HEK293 (cell line): ENCODE measurements at regions not wholly inside any gene's neighbourhood (a gene's known extent, or its start where the extent isn't known, plus 50 kb on each side); places are given as distances from the start of the nearest gene placed in this dataset.

Experiments used
- CTCF ChIA-PET: fragments of 350-600 bp; formaldehyde crosslinking; extraction: SDS; loops from one replicate; lab custom pipeline; 2021; ENCODE audit warnings: antibody characterized with exemption; lab: Yijun Ruan, JAX
- POLR2A ChIA-PET: fragments of 300-600 bp; formaldehyde crosslinking; extraction: SDS; loops from one replicate; lab custom pipeline; 2020; ENCODE audit warnings: antibody characterized with exemption, inconsistent platforms; lab: Yijun Ruan, JAX
- H3K27ac ChIP-seq: fragments of 200-500 bp; sonication (Bioruptor generic); 2 replicates; pipeline ENCODE4 v1.5.1; 2014; ENCODE audit warnings: low read depth, low read length, control low read depth, inconsistent platforms; ENCODE audit errors: extremely low read depth
- H3K36me3 ChIP-seq, 2 experiments: fragments of 200-500 bp in 1 of 2; sonication (Bioruptor generic) in 1 of 2; 1 replicate in 1 of 2; 2 replicates in 1 of 2; pipeline ENCODE4 v1.5.1; 2014 to 2017; ENCODE audit warnings: inconsistent platforms in 2 of 2, low read length in 2 of 2; ENCODE audit not compliant: control insufficient read depth in 2 of 2, insufficient read depth in 1 of 2
- H3K4me1 ChIP-seq: fragments of 200-500 bp; sonication (Bioruptor generic); 2 replicates; pipeline ENCODE4 v1.5.1; 2014; ENCODE audit warnings: mild to moderate bottlenecking, low read length, inconsistent platforms; ENCODE audit not compliant: control insufficient read depth, insufficient read depth
- H3K4me3 ChIP-seq: 2 replicates; pipeline ENCODE4 v1.5.1; 2011; ENCODE audit warnings: low read depth, mild to moderate bottlenecking, control low read depth, low read length, moderate library complexity
- H3K9me3 ChIP-seq: fragments of 200-500 bp; sonication (Bioruptor generic); 2 replicates; pipeline ENCODE4 v1.5.1; 2014; ENCODE audit warnings: low read depth, low read length, inconsistent platforms; ENCODE audit not compliant: control insufficient read depth, insufficient read depth
- CTCF ChIP-seq: fragments of 450-650 bp; formaldehyde crosslinking; IDR thresholded peaks from 2 replicates; pipeline ENCODE4 v1.5.1; 2016; ENCODE audit warnings: missing biosample characterization, missing genetic modification characterization
- OSR2 ChIP-seq: fragments of 450-650 bp; formaldehyde crosslinking; IDR thresholded peaks from 2 replicates; pipeline ENCODE4 v1.5.1; 2016; ENCODE audit warnings: missing biosample characterization, missing genetic modification characterization
- TRIM28 ChIP-seq: IDR thresholded peaks from 2 replicates; pipeline ENCODE4 v1.6.1; 2011; ENCODE audit warnings: low read length, control low read depth, borderline replicate concordance
- YY1 ChIP-seq: fragments of 450-650 bp; formaldehyde crosslinking; IDR thresholded peaks from 2 replicates; pipeline ENCODE4 v1.5.1; 2018; ENCODE audit warnings: missing biosample characterization, missing genetic modification characterization
- ZNF114 ChIP-seq: fragments of 450-650 bp; formaldehyde crosslinking; IDR thresholded peaks from 2 replicates; pipeline ENCODE4 v1.5.0; 2017; ENCODE audit warnings: missing biosample characterization, missing genetic modification characterization
- ZNF138 ChIP-seq: fragments of 450-650 bp; formaldehyde crosslinking; IDR thresholded peaks from 2 replicates; pipeline ENCODE4 v1.5.1; 2016; ENCODE audit warnings: missing biosample characterization, missing genetic modification characterization, borderline replicate concordance
- ZNF157 ChIP-seq: fragments of 450-650 bp; formaldehyde crosslinking; IDR thresholded peaks from 2 replicates; pipeline ENCODE4 v1.5.1; 2016; ENCODE audit warnings: missing biosample characterization, missing genetic modification characterization
- ZNF433 ChIP-seq: fragments of 450-650 bp; formaldehyde crosslinking; IDR thresholded peaks from 2 replicates; pipeline ENCODE4 v1.5.1; 2016; ENCODE audit warnings: missing biosample characterization, missing genetic modification characterization, low read depth
- ZNF629 ChIP-seq: fragments of 450-650 bp; formaldehyde crosslinking; IDR thresholded peaks from 2 replicates; pipeline ENCODE4 v1.5.1; 2017; ENCODE audit warnings: missing biosample characterization, missing genetic modification characterization
- ZNF654 ChIP-seq: fragments of 450-650 bp; formaldehyde crosslinking; IDR thresholded peaks from 2 replicates; pipeline ENCODE4 v1.5.1; 2016; ENCODE audit warnings: low read depth, missing biosample characterization, missing genetic modification characterization
- ZNF660 ChIP-seq: fragments of 450-650 bp; IDR thresholded peaks from 2 replicates; pipeline ENCODE4 v1.5.1; 2018; ENCODE audit warnings: missing biosample characterization, mild to moderate bottlenecking, missing genetic modification characterization
- ZNF768 ChIP-seq: fragments of 450-650 bp; formaldehyde crosslinking; IDR thresholded peaks from 2 replicates; pipeline ENCODE4 v1.5.1; 2018; ENCODE audit warnings: missing biosample characterization, mild to moderate bottlenecking, missing genetic modification characterization
- ZSCAN30 ChIP-seq: fragments of 450-650 bp; IDR thresholded peaks from 2 replicates; pipeline ENCODE4 v1.5.1; 2018; ENCODE audit warnings: missing biosample characterization, mild to moderate bottlenecking, missing genetic modification characterization, moderate library complexity
- TF ChIP-seq, protein P1 (sequence below): fragments of 450-650 bp; formaldehyde crosslinking; IDR thresholded peaks from 2 replicates; pipeline ENCODE4 v1.5.1; 2016; ENCODE audit warnings: missing biosample characterization, missing genetic modification characterization, low read depth
- TF ChIP-seq, protein P2 (sequence below): fragments of 450-650 bp; formaldehyde crosslinking; IDR thresholded peaks from 2 replicates; pipeline ENCODE4 v1.5.1; 2017; ENCODE audit warnings: missing biosample characterization, missing genetic modification characterization
- TF ChIP-seq, protein P3 (sequence below): fragments of 450-650 bp; formaldehyde crosslinking; IDR thresholded peaks from 2 replicates; pipeline ENCODE4 v1.5.1; 2016; ENCODE audit warnings: missing biosample characterization, missing genetic modification characterization
- TF ChIP-seq, protein P4 (sequence below): fragments of 450-650 bp; formaldehyde crosslinking; IDR thresholded peaks from 2 replicates; pipeline ENCODE4 v1.5.0; 2017; ENCODE audit warnings: missing biosample characterization, missing genetic modification characterization, borderline replicate concordance

GRCh38 chrX:16435399-16435986 is 214.5 kb upstream of the S100G start:
- CTCF ChIA-PET, result interaction anchor here (0.7 to 2.1 kb wide), 7 partner anchors 14 to 261 kb away, joined by 3 to 15 read pairs (median 4); no protein-coding TSS in a partner anchor

DNA sequence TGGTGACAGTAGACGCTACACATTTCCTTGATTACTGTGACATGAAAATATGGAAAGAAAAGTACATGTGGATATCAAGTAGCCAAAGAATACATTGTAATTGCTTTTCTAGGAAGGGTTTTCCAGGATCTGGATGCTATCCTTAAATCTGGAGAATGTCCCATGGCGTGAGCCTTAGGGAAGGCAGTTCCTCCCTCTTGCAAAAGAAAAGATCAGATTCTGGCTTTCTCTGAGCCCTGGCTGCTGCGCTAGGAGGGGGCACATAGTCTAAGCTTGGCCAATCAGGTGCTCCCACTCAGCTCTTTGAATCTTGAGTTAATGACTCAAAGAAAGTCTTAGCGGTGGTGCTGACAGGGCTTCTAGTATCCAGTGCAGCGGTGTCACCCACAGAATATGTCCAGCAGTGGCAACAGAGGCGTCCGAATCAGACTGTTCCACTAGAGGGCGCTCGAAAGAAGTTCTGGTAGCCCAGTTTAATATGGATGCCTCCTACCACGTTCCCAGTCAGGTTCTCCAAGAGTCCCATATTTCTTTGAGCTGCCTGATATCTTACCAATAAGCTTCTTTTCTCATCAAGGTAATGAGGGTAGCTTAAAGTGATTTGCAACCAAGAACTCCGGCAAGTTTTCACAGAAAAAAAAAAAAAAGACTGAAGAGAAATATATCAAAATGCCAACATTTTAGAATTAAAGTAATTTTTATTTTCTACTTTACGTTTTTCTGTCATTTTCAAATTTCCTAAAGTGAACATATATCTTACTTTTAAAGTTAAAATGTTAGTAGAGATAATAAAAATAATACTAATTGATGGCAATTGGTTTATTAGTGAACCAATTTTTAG is 213.4 kb upstream of the S100G start:
- Histone ChIP-seq H3K4me1 (no peaks in the 10 kb centered on the region), H3K27ac (no peak overlapping the region), H3K36me3 (no peaks in the 10 kb centered on the region), H3K4me3 (no peak overlapping the region), H3K9me3 (no peaks in the 10 kb centered on the region)
- CTCF ChIA-PET, result interaction anchor here (0.6 to 2.1 kb wide), 47 partner anchors 8 to 1733 kb away, joined by 3 to 15 read pairs (median 4); partner anchors contain the start of gene SYAP1
- TF ChIP-seq ZNF138 (tag by site-specific recombination) (no peak), TRIM28 (no peak), ZNF654 (tag by site-specific recombination) (peak; percentile 43), CTCF (tag by site-specific recombination) (peak; percentile 34; the same call in 1 of the 2 replicates), ZNF660 (peak; percentile 61; the same call in 1 of the 2 replicates)
- TF ChIP-seq, all 188 proteins: peak for 3
- POLR2A ChIA-PET, result no interaction called here

More at GRCh38 chrX:16435399-16435986, 214.5 kb upstream of the S100G start:
- Histone ChIP-seq H3K4me1 (no peaks in the 10 kb centered on the region), H3K27ac (no peak overlapping the region), H3K9me3 (no peaks in the 10 kb centered on the region), H3K4me3 (no peak overlapping the region), H3K36me3 (no peaks in the 10 kb centered on the region)
- 0 out of 2 replicates have a peak, but pooled peaks have one; percentile 28 for TF ChIP-seq ZNF768 (tag by site-specific recombination)
- TF ChIP-seq, protein P1, sequence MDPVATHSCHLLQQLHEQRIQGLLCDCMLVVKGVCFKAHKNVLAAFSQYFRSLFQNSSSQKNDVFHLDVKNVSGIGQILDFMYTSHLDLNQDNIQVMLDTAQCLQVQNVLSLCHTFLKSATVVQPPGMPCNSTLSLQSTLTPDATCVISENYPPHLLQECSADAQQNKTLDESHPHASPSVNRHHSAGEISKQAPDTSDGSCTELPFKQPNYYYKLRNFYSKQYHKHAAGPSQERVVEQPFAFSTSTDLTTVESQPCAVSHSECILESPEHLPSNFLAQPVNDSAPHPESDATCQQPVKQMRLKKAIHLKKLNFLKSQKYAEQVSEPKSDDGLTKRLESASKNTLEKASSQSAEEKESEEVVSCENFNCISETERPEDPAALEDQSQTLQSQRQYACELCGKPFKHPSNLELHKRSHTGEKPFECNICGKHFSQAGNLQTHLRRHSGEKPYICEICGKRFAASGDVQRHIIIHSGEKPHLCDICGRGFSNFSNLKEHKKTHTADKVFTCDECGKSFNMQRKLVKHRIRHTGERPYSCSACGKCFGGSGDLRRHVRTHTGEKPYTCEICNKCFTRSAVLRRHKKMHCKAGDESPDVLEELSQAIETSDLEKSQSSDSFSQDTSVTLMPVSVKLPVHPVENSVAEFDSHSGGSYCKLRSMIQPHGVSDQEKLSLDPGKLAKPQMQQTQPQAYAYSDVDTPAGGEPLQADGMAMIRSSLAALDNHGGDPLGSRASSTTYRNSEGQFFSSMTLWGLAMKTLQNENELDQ (tag by site-specific recombination), result no peak
- TF ChIP-seq, protein P2, sequence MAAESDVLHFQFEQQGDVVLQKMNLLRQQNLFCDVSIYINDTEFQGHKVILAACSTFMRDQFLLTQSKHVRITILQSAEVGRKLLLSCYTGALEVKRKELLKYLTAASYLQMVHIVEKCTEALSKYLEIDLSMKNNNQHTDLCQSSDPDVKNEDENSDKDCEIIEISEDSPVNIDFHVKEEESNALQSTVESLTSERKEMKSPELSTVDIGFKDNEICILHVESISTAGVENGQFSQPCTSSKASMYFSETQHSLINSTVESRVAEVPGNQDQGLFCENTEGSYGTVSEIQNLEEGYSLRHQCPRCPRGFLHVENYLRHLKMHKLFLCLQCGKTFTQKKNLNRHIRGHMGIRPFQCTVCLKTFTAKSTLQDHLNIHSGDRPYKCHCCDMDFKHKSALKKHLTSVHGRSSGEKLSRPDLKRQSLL (tag by site-specific recombination), result no peak
- no peak for TF ChIP-seq YY1
- TF ChIP-seq, protein P3, sequence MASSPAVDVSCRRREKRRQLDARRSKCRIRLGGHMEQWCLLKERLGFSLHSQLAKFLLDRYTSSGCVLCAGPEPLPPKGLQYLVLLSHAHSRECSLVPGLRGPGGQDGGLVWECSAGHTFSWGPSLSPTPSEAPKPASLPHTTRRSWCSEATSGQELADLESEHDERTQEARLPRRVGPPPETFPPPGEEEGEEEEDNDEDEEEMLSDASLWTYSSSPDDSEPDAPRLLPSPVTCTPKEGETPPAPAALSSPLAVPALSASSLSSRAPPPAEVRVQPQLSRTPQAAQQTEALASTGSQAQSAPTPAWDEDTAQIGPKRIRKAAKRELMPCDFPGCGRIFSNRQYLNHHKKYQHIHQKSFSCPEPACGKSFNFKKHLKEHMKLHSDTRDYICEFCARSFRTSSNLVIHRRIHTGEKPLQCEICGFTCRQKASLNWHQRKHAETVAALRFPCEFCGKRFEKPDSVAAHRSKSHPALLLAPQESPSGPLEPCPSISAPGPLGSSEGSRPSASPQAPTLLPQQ (tag by site-specific recombination), result no peak
- TF ChIP-seq ZNF157, result peak; percentile 86
- POLR2A ChIA-PET, result no interaction called here

DNA sequence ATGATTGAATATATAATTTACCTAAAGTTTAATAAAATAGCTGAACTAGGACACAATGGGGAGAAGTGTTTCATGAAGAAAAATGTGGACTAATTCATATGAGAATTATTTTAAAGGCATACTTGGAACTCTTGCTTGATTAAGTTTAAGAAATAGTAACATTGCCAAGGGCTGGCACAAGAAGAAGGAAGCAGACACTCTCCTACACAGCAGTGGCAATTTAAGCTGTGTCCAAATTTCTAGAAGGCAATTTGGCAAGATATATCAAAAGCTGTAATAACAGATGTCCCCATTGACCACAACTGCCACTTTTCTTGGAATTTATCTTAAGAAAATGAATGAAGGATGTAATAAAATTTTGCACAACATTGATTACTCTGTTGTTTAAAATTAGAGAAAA is 209.5 kb upstream of the S100G start:
- Histone ChIP-seq H3K9me3 (no peaks in the 10 kb centered on the region), H3K27ac (no peak overlapping the region), H3K36me3 (no peaks in the 10 kb centered on the region), H3K4me1 (no peaks in the 10 kb centered on the region), H3K4me3 (no peak overlapping the region)
- POLR2A ChIA-PET, result no interaction called here
- TF ChIP-seq ZSCAN30 (tag by site-specific recombination), result no peak
- TF ChIP-seq OSR2 (tag by site-specific recombination), result no peak
- TF ChIP-seq ZNF433 (tag by site-specific recombination), result no peak
- TF ChIP-seq ZNF114 (tag by site-specific recombination), result no peak
- TF ChIP-seq ZNF629 (tag by site-specific recombination), result no peak
- TF ChIP-seq, protein P4, sequence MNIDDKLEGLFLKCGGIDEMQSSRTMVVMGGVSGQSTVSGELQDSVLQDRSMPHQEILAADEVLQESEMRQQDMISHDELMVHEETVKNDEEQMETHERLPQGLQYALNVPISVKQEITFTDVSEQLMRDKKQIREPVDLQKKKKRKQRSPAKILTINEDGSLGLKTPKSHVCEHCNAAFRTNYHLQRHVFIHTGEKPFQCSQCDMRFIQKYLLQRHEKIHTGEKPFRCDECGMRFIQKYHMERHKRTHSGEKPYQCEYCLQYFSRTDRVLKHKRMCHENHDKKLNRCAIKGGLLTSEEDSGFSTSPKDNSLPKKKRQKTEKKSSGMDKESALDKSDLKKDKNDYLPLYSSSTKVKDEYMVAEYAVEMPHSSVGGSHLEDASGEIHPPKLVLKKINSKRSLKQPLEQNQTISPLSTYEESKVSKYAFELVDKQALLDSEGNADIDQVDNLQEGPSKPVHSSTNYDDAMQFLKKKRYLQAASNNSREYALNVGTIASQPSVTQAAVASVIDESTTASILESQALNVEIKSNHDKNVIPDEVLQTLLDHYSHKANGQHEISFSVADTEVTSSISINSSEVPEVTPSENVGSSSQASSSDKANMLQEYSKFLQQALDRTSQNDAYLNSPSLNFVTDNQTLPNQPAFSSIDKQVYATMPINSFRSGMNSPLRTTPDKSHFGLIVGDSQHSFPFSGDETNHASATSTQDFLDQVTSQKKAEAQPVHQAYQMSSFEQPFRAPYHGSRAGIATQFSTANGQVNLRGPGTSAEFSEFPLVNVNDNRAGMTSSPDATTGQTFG (tag by site-specific recombination), result no peak
- CTCF ChIA-PET, result no interaction called here
